ENCODE measurements at regions not wholly inside any gene's neighbourhood (a gene's known extent, or its start where the extent isn't known, plus 50 kb on each side); places are given as distances from the start of the nearest gene placed in this dataset.

GRCh38 chr10:104540181-104540580 lies 100.9 kb upstream of the SORCS3 start (continued):
- TF ChIP-seq, protein P1, sequence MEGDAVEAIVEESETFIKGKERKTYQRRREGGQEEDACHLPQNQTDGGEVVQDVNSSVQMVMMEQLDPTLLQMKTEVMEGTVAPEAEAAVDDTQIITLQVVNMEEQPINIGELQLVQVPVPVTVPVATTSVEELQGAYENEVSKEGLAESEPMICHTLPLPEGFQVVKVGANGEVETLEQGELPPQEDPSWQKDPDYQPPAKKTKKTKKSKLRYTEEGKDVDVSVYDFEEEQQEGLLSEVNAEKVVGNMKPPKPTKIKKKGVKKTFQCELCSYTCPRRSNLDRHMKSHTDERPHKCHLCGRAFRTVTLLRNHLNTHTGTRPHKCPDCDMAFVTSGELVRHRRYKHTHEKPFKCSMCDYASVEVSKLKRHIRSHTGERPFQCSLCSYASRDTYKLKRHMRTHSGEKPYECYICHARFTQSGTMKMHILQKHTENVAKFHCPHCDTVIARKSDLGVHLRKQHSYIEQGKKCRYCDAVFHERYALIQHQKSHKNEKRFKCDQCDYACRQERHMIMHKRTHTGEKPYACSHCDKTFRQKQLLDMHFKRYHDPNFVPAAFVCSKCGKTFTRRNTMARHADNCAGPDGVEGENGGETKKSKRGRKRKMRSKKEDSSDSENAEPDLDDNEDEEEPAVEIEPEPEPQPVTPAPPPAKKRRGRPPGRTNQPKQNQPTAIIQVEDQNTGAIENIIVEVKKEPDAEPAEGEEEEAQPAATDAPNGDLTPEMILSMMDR (IDR thresholded peaks at IDR 0.05; ENCODE audit: low read depth, low read length, missing input control): no peak
- TF ChIP-seq NR2F2 (IDR thresholded peaks at IDR 0.05) (no peak), HNF4A (conservative IDR thresholded peaks at IDR 0.05) (no peak), FOXA2 (IDR thresholded peaks at IDR 0.05) (no peak), JUND (IDR thresholded peaks at IDR 0.05) (no peak), TAF1 (conservative IDR thresholded peaks at IDR 0.05) (no peak)

- Histone ChIP-seq H3K4me1 (ENCODE audit: control insufficient read depth in 4 of 4, insufficient read depth in 4 of 4, low read length in 3 of 4) (no peaks in the 10 kb centered on the region), H3K9me3 (ENCODE audit: control insufficient read depth in 4 of 4, low read length in 3 of 4) (peaks cover 0 to 6% (median 0%) of the 10 kb centered on the region in 4 donors), H3K4me3 (ENCODE audit: low read depth in 1 of 3, low read length in 3 of 3) (no peak overlapping the region), H3K27me3 (ENCODE audit: control insufficient read depth in 4 of 4, insufficient read depth in 4 of 4, low read length in 3 of 4) (no peaks in the 10 kb centered on the region), H3K36me3 (ENCODE audit: control insufficient read depth in 4 of 4, insufficient read depth in 3 of 4, low read depth in 1 of 4, low read length in 3 of 4) (no peaks in the 10 kb centered on the region), H3K27ac (ENCODE audit: low read depth in 1 of 2, low read length in 2 of 2) (no peak overlapping the region), H3K9ac (ENCODE audit: low read depth in 1 of 2, low read length in 2 of 2) (no peak overlapping the region)
- TF ChIP-seq RAD21 (IDR thresholded peaks at IDR 0.05) (no peak), YY1 (IDR thresholded peaks at IDR 0.05) (no peak), FOXA1 (IDR thresholded peaks at IDR 0.05) (no peak), ZBTB33 (IDR thresholded peaks at IDR 0.05) (no peak), TAF1 (conservative IDR thresholded peaks at IDR 0.05) (no peak), HNF4G (IDR thresholded peaks at IDR 0.05) (no peak), MAX (IDR thresholded peaks at IDR 0.05) (no peak)
- no peak for DNase-seq (ENCODE audit: low spot score)
- WGBS: 58% methylated on average over 4 of the region's 4 CpGs
These were observed 99.3 kb upstream of the SORCS3 start for GRCh38 chr10:104541820-104542219.

- Histone ChIP-seq H3K4me1 (ENCODE audit: control insufficient read depth in 4 of 4, insufficient read depth in 4 of 4, low read length in 3 of 4) (no peaks in the 10 kb centered on the region), H3K9ac (ENCODE audit: low read depth in 1 of 2, low read length in 2 of 2) (no peak overlapping the region), H3K4me3 (ENCODE audit: low read depth in 1 of 3, low read length in 3 of 3) (no peak overlapping the region), H3K9me3 (ENCODE audit: control insufficient read depth in 4 of 4, low read length in 3 of 4) (peaks cover 0 to 8% (median 0%) of the 10 kb centered on the region in 4 donors), H3K27ac (ENCODE audit: low read depth in 1 of 2, low read length in 2 of 2) (no peak overlapping the region), H3K36me3 (ENCODE audit: control insufficient read depth in 4 of 4, insufficient read depth in 3 of 4, low read depth in 1 of 4, low read length in 3 of 4) (no peaks in the 10 kb centered on the region), H3K27me3 (ENCODE audit: control insufficient read depth in 4 of 4, insufficient read depth in 4 of 4, low read length in 3 of 4) (no peaks in the 10 kb centered on the region)
- DNase-seq (ENCODE audit: low spot score): no peak
- 84% methylated on average over 4 of the region's 4 CpGs for WGBS
- TF ChIP-seq RAD21 (IDR thresholded peaks at IDR 0.05) (no peak), EGR1 (IDR thresholded peaks at IDR 0.05; ENCODE audit: low read depth in 2 of 2) (no peak), GABPA (IDR thresholded peaks at IDR 0.05 in 1 of 2, conservative IDR thresholded peaks at IDR 0.05 in 1 of 2) (no peak), YY1 (IDR thresholded peaks at IDR 0.05) (no peak), ZBTB33 (IDR thresholded peaks at IDR 0.05) (no peak), MAX (IDR thresholded peaks at IDR 0.05) (no peak), SP1 (IDR thresholded peaks at IDR 0.05) (no peak), JUND (IDR thresholded peaks at IDR 0.05) (no peak), TAF1 (conservative IDR thresholded peaks at IDR 0.05) (no peak), NR2F2 (IDR thresholded peaks at IDR 0.05) (no peak), FOXA1 (IDR thresholded peaks at IDR 0.05) (no peak), REST (IDR thresholded peaks at IDR 0.05) (no peak), ATF3 (IDR thresholded peaks at IDR 0.05) (no peak), HNF4A (conservative IDR thresholded peaks at IDR 0.05) (no peak), FOXA2 (IDR thresholded peaks at IDR 0.05) (no peak), HNF4G (IDR thresholded peaks at IDR 0.05) (no peak), RXRA (IDR thresholded peaks at IDR 0.05) (no peak)
These were observed 94.8 kb upstream of the SORCS3 start for GRCh38 chr10:104546336-104546735.

Data from liver (tissue), 8 donors.